CD4-positive, alpha-beta memory T cell (primary cell): ENCODE measurements at regions not wholly inside any gene's neighbourhood (a gene's known extent, or its start where the extent isn't known, plus 50 kb on each side); places are given as distances from the start of the nearest gene placed in this dataset.
"Not testable (repeated sequence)": the region's sequence is repeated elsewhere in the genome, so short reads cannot be mapped to it uniquely, and the experiment has no call there.

ENCODE experiments used
- CTCF ChIA-PET: fragments of 350-600 bp; sonication (Branson Sonifier 250); formaldehyde crosslinking; loops from one replicate; lab custom pipeline; 2021; ENCODE audit warnings: inconsistent platforms; ENCODE audit not compliant: partially characterized antibody; lab: Charles Lee
- POLR2A ChIA-PET: fragments of 350-600 bp; sonication (Branson Sonifier 250); formaldehyde crosslinking; loops from one replicate; lab custom pipeline; 2021; ENCODE audit not compliant: partially characterized antibody; lab: Charles Lee
- DNase-seq, 5 donors: peaks; one replicate each; pipeline versions ENCODE4 v3.0.0 to v3.0.0-alpha.2; 2020 to 2022; ENCODE audit warnings: mixed read lengths in 1 of 5
- H3K27ac ChIP-seq: one replicate; pipeline ENCODE4 v1.7.0; 2013; ENCODE audit warnings: low read depth, low read length
- H3K27me3 ChIP-seq: 2 replicates; pipeline ENCODE4 v1.7.0; 2013; ENCODE audit warnings: mild to moderate bottlenecking, low read length, moderate library complexity; ENCODE audit not compliant: insufficient read depth
- H3K36me3 ChIP-seq: 2 replicates; pipeline ENCODE4 v1.7.0; 2013; ENCODE audit warnings: mild to moderate bottlenecking, low read length, moderate library complexity; ENCODE audit not compliant: insufficient read depth
- H3K4me1 ChIP-seq: 2 replicates; pipeline ENCODE4 v1.7.0; 2013; ENCODE audit warnings: mild to moderate bottlenecking, low read length, moderate library complexity; ENCODE audit not compliant: insufficient read depth
- H3K4me3 ChIP-seq, 2 donors: one replicate each; pipeline ENCODE4 v1.7.0; 2013; ENCODE audit warnings: low read length in 2 of 2, mild to moderate bottlenecking in 1 of 2
- H3K9me3 ChIP-seq, 2 donors: one replicate each; pipeline ENCODE4 v1.7.0; 2013; ENCODE audit warnings: low read length in 2 of 2, control low read depth in 1 of 2; ENCODE audit not compliant: control insufficient read depth in 1 of 2
- H3K27ac Mint-ChIP-seq, 7 donors: one replicate each; pipeline ENCODE4 v1.8.0; 2020 to 2021; ENCODE audit warnings: mixed read lengths in 7 of 7, mild to moderate bottlenecking in 6 of 7, inconsistent platforms in 3 of 7, moderate library complexity in 3 of 7
- H3K27me3 Mint-ChIP-seq, 2 donors: one replicate each; pipeline ENCODE4 v1.8.0; 2020 to 2021; ENCODE audit warnings: mixed read lengths in 2 of 2
- H3K36me3 Mint-ChIP-seq, 2 donors: one replicate each; pipeline ENCODE4 v1.8.0; 2020 to 2021; ENCODE audit warnings: mixed read lengths in 2 of 2, inconsistent platforms in 1 of 2, mild to moderate bottlenecking in 1 of 2
- H3K4me1 Mint-ChIP-seq, 4 donors: one replicate each; pipeline ENCODE4 v1.8.0; 2020 to 2021; ENCODE audit warnings: mixed read lengths in 4 of 4, mild to moderate bottlenecking in 1 of 4
- H3K4me3 Mint-ChIP-seq, 8 donors: one replicate each; pipeline ENCODE4 v1.8.0; 2020 to 2021; ENCODE audit warnings: mixed read lengths in 8 of 8, mild to moderate bottlenecking in 7 of 8, moderate library complexity in 6 of 8, inconsistent platforms in 3 of 8
- H3K9me3 Mint-ChIP-seq, 8 donors: one replicate each; pipeline ENCODE4 v1.8.0; 2020 to 2021; ENCODE audit warnings: mixed read lengths in 8 of 8, mild to moderate bottlenecking in 5 of 8, inconsistent platforms in 3 of 8, moderate library complexity in 1 of 8
- intact Hi-C: fragments of 100-400 bp; cut with micrococcal nuclease; formaldehyde crosslinking; loops from one replicate; pipeline ENCODE4 v1.15.1; 2023

GRCh38 chr13:63279136-63279535 is 1863.5 kb upstream of the PCDH20 start:
- ChIA-PET CTCF (no interaction called here), POLR2A (no interaction called here)
- H3K4me1 ChIP-seq: no peaks in the 10 kb centered on the region
- intact Hi-C loops: no loop called here
- Mint-ChIP-seq H3K4me3 (no peak overlapping the region), H3K27me3 (no peaks in the 10 kb centered on the region), H3K4me1 (no peaks in the 10 kb centered on the region), H3K27ac (no peak overlapping the region), H3K36me3 (no peaks in the 10 kb centered on the region), H3K9me3 (peaks cover 0 to 9% (median 4%) of the 10 kb centered on the region in 8 donors)
- no peaks in the 10 kb centered on the region for H3K36me3 ChIP-seq
- H3K27me3 ChIP-seq: no peaks in the 10 kb centered on the region
- no peak overlapping the region for H3K4me3 ChIP-seq
- no peak overlapping the region for H3K27ac ChIP-seq
- no peaks in the 10 kb centered on the region for H3K9me3 ChIP-seq
- DNase-seq: no peak

GRCh38 chr13:63274772-63275171 is 1859.1 kb upstream of the PCDH20 start:
- no peak for DNase-seq
- H3K27me3 Mint-ChIP-seq: no peaks in the 10 kb centered on the region
- H3K4me3 ChIP-seq: no peak overlapping the region
- H3K4me3 Mint-ChIP-seq: no peak overlapping the region
- no peaks in the 10 kb centered on the region for H3K4me1 Mint-ChIP-seq
- no peaks in the 10 kb centered on the region for H3K4me1 ChIP-seq
- no peaks in the 10 kb centered on the region for H3K27me3 ChIP-seq
- H3K9me3 Mint-ChIP-seq: peaks cover 3 to 16% (median 7%) of the 10 kb centered on the region in 8 donors
- H3K36me3 ChIP-seq: no peaks in the 10 kb centered on the region
- H3K9me3 ChIP-seq: peaks cover 0 to 4% of the 10 kb centered on the region in 2 donors
- no peak overlapping the region for H3K27ac Mint-ChIP-seq
- intact Hi-C loops: no loop called here
- CTCF ChIA-PET: no interaction called here
- no peak overlapping the region for H3K27ac ChIP-seq
- POLR2A ChIA-PET: no interaction called here
- no peaks in the 10 kb centered on the region for H3K36me3 Mint-ChIP-seq

- Histone ChIP-seq H3K9me3 (no peaks in the 10 kb centered on the region), H3K4me1 (no peaks in the 10 kb centered on the region), H3K36me3 (no peaks in the 10 kb centered on the region), H3K27ac (no peak overlapping the region), H3K4me3 (no peak overlapping the region), H3K27me3 (no peaks in the 10 kb centered on the region)
- no peaks in the 10 kb centered on the region for H3K36me3 Mint-ChIP-seq
- DNase-seq: no peak
- ChIA-PET CTCF (no interaction called here), POLR2A (no interaction called here)
- H3K27me3 Mint-ChIP-seq: no peaks in the 10 kb centered on the region
- intact Hi-C loops: no loop called here
- no peak overlapping the region for H3K27ac Mint-ChIP-seq
- H3K9me3 Mint-ChIP-seq: peaks cover 2 to 9% (median 5%) of the 10 kb centered on the region in 8 donors
- no peak overlapping the region for H3K4me3 Mint-ChIP-seq
- H3K4me1 Mint-ChIP-seq: no peaks in the 10 kb centered on the region
These were observed 1834.0 kb upstream of the PCDH20 start for GRCh38 chr13:63249411-63250187.

GRCh38 chr13:63236667-63237396 is 1821.2 kb upstream of the PCDH20 start:
- intact Hi-C loops, H3K36me3 ChIP-seq, H3K4me3 ChIP-seq, H3K36me3 Mint-ChIP-seq, POLR2A ChIA-PET, H3K4me1 Mint-ChIP-seq, CTCF ChIA-PET, H3K4me1 ChIP-seq, H3K4me3 Mint-ChIP-seq, H3K9me3 ChIP-seq, H3K27me3 Mint-ChIP-seq, DNase-seq, H3K27ac Mint-ChIP-seq, H3K27ac ChIP-seq, H3K27me3 ChIP-seq: not testable (repeated sequence)
- peaks cover 0 to 28% (median 13%) of the 10 kb centered on the region in 8 donors for H3K9me3 Mint-ChIP-seq

- CTCF ChIA-PET, H3K27me3 Mint-ChIP-seq, POLR2A ChIA-PET, H3K4me3 ChIP-seq, DNase-seq, H3K36me3 ChIP-seq, H3K27ac Mint-ChIP-seq, H3K4me1 ChIP-seq, H3K4me3 Mint-ChIP-seq, H3K9me3 ChIP-seq, H3K27me3 ChIP-seq, H3K4me1 Mint-ChIP-seq, H3K27ac ChIP-seq, intact Hi-C loops, H3K36me3 Mint-ChIP-seq: not testable (repeated sequence)
- peaks cover 3 to 22% (median 14%) of the 10 kb centered on the region in 8 donors for H3K9me3 Mint-ChIP-seq
These were observed 1802.9 kb upstream of the PCDH20 start for GRCh38 chr13:63218596-63218995.

GRCh38 chr13:63209330-63210017 is 1793.8 kb upstream of the PCDH20 start:
- Histone ChIP-seq H3K27ac (no peak overlapping the region), H3K9me3 (peaks cover 0 to 11% of the 10 kb centered on the region in 2 donors), H3K4me3 (no peak overlapping the region), H3K27me3 (no peaks in the 10 kb centered on the region), H3K4me1 (no peaks in the 10 kb centered on the region), H3K36me3 (no peaks in the 10 kb centered on the region)
- intact Hi-C loops: no loop called here
- Mint-ChIP-seq H3K4me3 (no peak overlapping the region), H3K4me1 (no peaks in the 10 kb centered on the region), H3K27me3 (no peaks in the 10 kb centered on the region), H3K27ac (no peak overlapping the region), H3K9me3 (peaks cover 0 to 16% (median 7%) of the 10 kb centered on the region in 8 donors), H3K36me3 (no peaks in the 10 kb centered on the region)
- POLR2A ChIA-PET: no interaction called here
- CTCF ChIA-PET: no interaction called here
- DNase-seq: no peak

GRCh38 chr13:63208826-63209225 is 1793.2 kb upstream of the PCDH20 start:
- no peak overlapping the region for H3K4me3 Mint-ChIP-seq
- intact Hi-C loops: no loop called here
- H3K27me3 Mint-ChIP-seq: no peaks in the 10 kb centered on the region
- ChIA-PET CTCF (no interaction called here), POLR2A (no interaction called here)
- no peak overlapping the region for H3K27ac Mint-ChIP-seq
- DNase-seq: no peak
- no peaks in the 10 kb centered on the region for H3K36me3 ChIP-seq
- no peak overlapping the region for H3K4me3 ChIP-seq
- no peaks in the 10 kb centered on the region for H3K4me1 ChIP-seq
- H3K36me3 Mint-ChIP-seq: no peaks in the 10 kb centered on the region
- H3K27ac ChIP-seq: no peak overlapping the region
- H3K4me1 Mint-ChIP-seq: no peaks in the 10 kb centered on the region
- no peaks in the 10 kb centered on the region for H3K27me3 ChIP-seq
- H3K9me3 ChIP-seq: peaks cover 0 to 11% of the 10 kb centered on the region in 2 donors
- peaks cover 0 to 13% (median 6%) of the 10 kb centered on the region in 8 donors for H3K9me3 Mint-ChIP-seq
